ENCODE measurements at regions not wholly inside any gene's neighbourhood (a gene's known extent, or its start where the extent isn't known, plus 50 kb on each side); places are given as distances from the start of the nearest gene placed in this dataset.

DNA sequence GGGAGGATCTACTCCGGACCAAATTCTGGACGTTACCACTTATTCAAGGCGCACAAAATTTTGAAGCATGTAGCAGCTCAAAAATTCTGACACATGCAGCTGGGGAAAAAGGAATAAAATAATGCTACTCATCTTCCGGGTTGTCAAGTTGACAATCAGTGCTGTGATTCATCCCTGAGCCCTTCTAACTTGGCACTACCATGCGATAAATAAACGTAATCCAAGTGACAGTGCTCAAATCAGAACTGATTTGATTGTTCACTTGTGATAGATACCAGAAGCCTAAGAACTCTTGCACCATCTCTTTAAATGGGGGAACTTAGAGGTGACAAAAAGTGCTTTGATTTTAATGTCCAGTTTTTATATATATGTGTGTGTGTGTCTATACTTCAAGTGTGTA is 230.2 kb upstream of the TLE4 start:
- no peak overlapping the region for H3K4me3 ChIP-seq (replicated peaks in 1 of 4; ENCODE audit: control extremely low read depth in 1 of 4, insufficient read depth in 1 of 4, low read depth in 3 of 4, low read length in 4 of 4)
- no peaks in the 10 kb centered on the region for H3K36me3 ChIP-seq (ENCODE audit: control insufficient read depth, insufficient read depth, low read length)
- H3K4me2 ChIP-seq (ENCODE audit: extremely low read depth, insufficient read depth, low read length): no peak overlapping the region
- no peaks in the 10 kb centered on the region for H4K20me1 ChIP-seq (ENCODE audit: control insufficient read depth, extremely low read depth, insufficient read depth, low read length)
- no peaks in the 10 kb centered on the region for H3K27me3 ChIP-seq (ENCODE audit: control insufficient read depth, insufficient read depth, low read length)
- no peaks in the 10 kb centered on the region for H3K79me2 ChIP-seq (ENCODE audit: control insufficient read depth, insufficient read depth, low read length)
- no peak overlapping the region for H3K9ac ChIP-seq (ENCODE audit: insufficient read depth, low read length)
- H3K4me1 ChIP-seq (ENCODE audit: control insufficient read depth, extremely low read depth, insufficient read depth, low read length): no peaks in the 10 kb centered on the region
- TF ChIP-seq EZH2 (IDR thresholded peaks at IDR 0.05; ENCODE audit: low read length, missing control alignments): no peak
- TF ChIP-seq, protein P1, sequence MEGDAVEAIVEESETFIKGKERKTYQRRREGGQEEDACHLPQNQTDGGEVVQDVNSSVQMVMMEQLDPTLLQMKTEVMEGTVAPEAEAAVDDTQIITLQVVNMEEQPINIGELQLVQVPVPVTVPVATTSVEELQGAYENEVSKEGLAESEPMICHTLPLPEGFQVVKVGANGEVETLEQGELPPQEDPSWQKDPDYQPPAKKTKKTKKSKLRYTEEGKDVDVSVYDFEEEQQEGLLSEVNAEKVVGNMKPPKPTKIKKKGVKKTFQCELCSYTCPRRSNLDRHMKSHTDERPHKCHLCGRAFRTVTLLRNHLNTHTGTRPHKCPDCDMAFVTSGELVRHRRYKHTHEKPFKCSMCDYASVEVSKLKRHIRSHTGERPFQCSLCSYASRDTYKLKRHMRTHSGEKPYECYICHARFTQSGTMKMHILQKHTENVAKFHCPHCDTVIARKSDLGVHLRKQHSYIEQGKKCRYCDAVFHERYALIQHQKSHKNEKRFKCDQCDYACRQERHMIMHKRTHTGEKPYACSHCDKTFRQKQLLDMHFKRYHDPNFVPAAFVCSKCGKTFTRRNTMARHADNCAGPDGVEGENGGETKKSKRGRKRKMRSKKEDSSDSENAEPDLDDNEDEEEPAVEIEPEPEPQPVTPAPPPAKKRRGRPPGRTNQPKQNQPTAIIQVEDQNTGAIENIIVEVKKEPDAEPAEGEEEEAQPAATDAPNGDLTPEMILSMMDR (conservative IDR thresholded peaks at IDR 0.05 in 1 of 2, IDR thresholded peaks at IDR 0.05 in 1 of 2; ENCODE audit: low read depth in 1 of 2, low read length in 2 of 2): no peak
- H2AFZ ChIP-seq (ENCODE audit: low read length): no peak overlapping the region
- H3K9me3 ChIP-seq (ENCODE audit: control insufficient read depth, insufficient read depth, low read depth, low read length): no peaks in the 10 kb centered on the region
- H3K27ac ChIP-seq (ENCODE audit: insufficient read depth, low read length): no peak overlapping the region
- no peak for DNase-seq (ENCODE audit: low read depth in 2 of 2)

GRCh38 chr9:79346350-79347020 is 225.3 kb upstream of the TLE4 start:
- H3K9me3 ChIP-seq (ENCODE audit: control insufficient read depth, insufficient read depth, low read depth, low read length): no peaks in the 10 kb centered on the region
- no peak overlapping the region for H3K27ac ChIP-seq (ENCODE audit: insufficient read depth, low read length)
- H3K4me1 ChIP-seq (ENCODE audit: control insufficient read depth, extremely low read depth, insufficient read depth, low read length): no peaks in the 10 kb centered on the region
- no peaks in the 10 kb centered on the region for H4K20me1 ChIP-seq (ENCODE audit: control insufficient read depth, extremely low read depth, insufficient read depth, low read length)
- no peak overlapping the region for H3K9ac ChIP-seq (ENCODE audit: insufficient read depth, low read length)
- H3K4me3 ChIP-seq (replicated peaks in 1 of 4; ENCODE audit: control extremely low read depth in 1 of 4, insufficient read depth in 1 of 4, low read depth in 3 of 4, low read length in 4 of 4): no peak overlapping the region
- no peaks in the 10 kb centered on the region for H3K27me3 ChIP-seq (ENCODE audit: control insufficient read depth, insufficient read depth, low read length)
- TF ChIP-seq, protein P1 (conservative IDR thresholded peaks at IDR 0.05 in 1 of 2, IDR thresholded peaks at IDR 0.05 in 1 of 2; ENCODE audit: low read depth in 1 of 2, low read length in 2 of 2): no peak
- no peak for TF ChIP-seq EZH2 (IDR thresholded peaks at IDR 0.05; ENCODE audit: low read length, missing control alignments)
- H3K4me2 ChIP-seq (ENCODE audit: extremely low read depth, insufficient read depth, low read length): no peak overlapping the region
- no peaks in the 10 kb centered on the region for H3K36me3 ChIP-seq (ENCODE audit: control insufficient read depth, insufficient read depth, low read length)
- no peaks in the 10 kb centered on the region for H3K79me2 ChIP-seq (ENCODE audit: control insufficient read depth, insufficient read depth, low read length)
- peak in 1 of 2 donors; percentile 67 for DNase-seq (ENCODE audit: low read depth in 2 of 2)
- H2AFZ ChIP-seq (ENCODE audit: low read length): no peak overlapping the region

GRCh38 chr9:79352322-79352721 is 219.4 kb upstream of the TLE4 start:
- Histone ChIP-seq H3K79me2 (ENCODE audit: control insufficient read depth, insufficient read depth, low read length) (no peaks in the 10 kb centered on the region), H3K9ac (ENCODE audit: insufficient read depth, low read length) (no peak overlapping the region), H3K4me1 (ENCODE audit: control insufficient read depth, extremely low read depth, insufficient read depth, low read length) (no peaks in the 10 kb centered on the region), H3K4me3 (replicated peaks in 1 of 4; ENCODE audit: control extremely low read depth in 1 of 4, insufficient read depth in 1 of 4, low read depth in 3 of 4, low read length in 4 of 4) (no peak overlapping the region), H3K4me2 (ENCODE audit: extremely low read depth, insufficient read depth, low read length) (no peak overlapping the region), H3K27ac (ENCODE audit: insufficient read depth, low read length) (no peak overlapping the region), H3K9me3 (ENCODE audit: control insufficient read depth, insufficient read depth, low read depth, low read length) (no peaks in the 10 kb centered on the region), H4K20me1 (ENCODE audit: control insufficient read depth, extremely low read depth, insufficient read depth, low read length) (no peaks in the 10 kb centered on the region), H3K36me3 (ENCODE audit: control insufficient read depth, insufficient read depth, low read length) (no peaks in the 10 kb centered on the region), H3K27me3 (ENCODE audit: control insufficient read depth, insufficient read depth, low read length) (no peaks in the 10 kb centered on the region), H2AFZ (ENCODE audit: low read length) (no peak overlapping the region)
- TF ChIP-seq, protein P1 (conservative IDR thresholded peaks at IDR 0.05 in 1 of 2, IDR thresholded peaks at IDR 0.05 in 1 of 2; ENCODE audit: low read depth in 1 of 2, low read length in 2 of 2): no peak
- TF ChIP-seq EZH2 (IDR thresholded peaks at IDR 0.05; ENCODE audit: low read length, missing control alignments): no peak
- peak in 1 of 2 donors; percentile 7 for DNase-seq (ENCODE audit: low read depth in 2 of 2)
